Suprapubic skin (tissue), 3 donors: ENCODE measurements at regions not wholly inside any gene's neighbourhood (a gene's known extent, or its start where the extent isn't known, plus 50 kb on each side); places are given as distances from the start of the nearest gene placed in this dataset.

ENCODE experiments used
- CTCF ChIP-seq, 2 donors: fragments of 200-600 bp in 1 of 2; fragments of 450-650 bp in 1 of 2; sonication (generic) in 1 of 2; IDR thresholded peaks; one replicate each; pipeline ENCODE4 v1.5.1; 2016 to 2019; ENCODE audit warnings: antibody characterized with exemption in 2 of 2, mild to moderate bottlenecking in 1 of 2, moderate library complexity in 1 of 2
- POLR2A ChIP-seq, 2 donors: fragments of 450-650 bp; IDR thresholded peaks; one replicate each; pipeline ENCODE4 v1.6.1; 2017; ENCODE audit warnings: antibody characterized with exemption in 2 of 2, mild to moderate bottlenecking in 2 of 2, moderate library complexity in 2 of 2

DNA sequence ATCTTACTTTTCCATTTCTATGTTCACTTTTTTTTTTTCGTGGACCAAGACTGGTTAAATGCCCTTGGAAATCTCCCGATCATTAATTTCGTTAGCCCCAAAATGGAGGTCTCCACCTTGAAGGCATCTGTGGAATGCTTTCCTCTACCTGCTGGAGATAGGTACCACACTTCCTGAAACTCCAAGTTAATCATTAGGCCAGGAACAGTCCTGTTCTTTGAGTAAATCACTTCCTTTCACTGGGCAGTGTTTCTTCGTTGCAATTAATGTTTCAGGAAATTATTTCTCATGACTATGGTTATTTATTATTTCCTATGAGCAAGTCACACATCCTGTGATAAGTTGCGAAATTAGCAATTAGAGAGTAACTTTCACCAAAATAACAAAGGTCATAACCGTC lies 225.2 kb upstream of the LYPLAL1 start:
- no peak for TF ChIP-seq POLR2A (IDR thresholded peaks at IDR 0.05)
- no peak for TF ChIP-seq CTCF (IDR thresholded peaks at IDR 0.05)
